Activated naive CD4-positive, alpha-beta T cell treated with Interleukin-2 at 50 U/mL for 16 hours (primary cell): ENCODE measurements at regions not wholly inside any gene's neighbourhood (a gene's known extent, or its start where the extent isn't known, plus 50 kb on each side); places are given as distances from the start of the nearest gene placed in this dataset.
"Not testable (repeated sequence)": the region's sequence is repeated elsewhere in the genome, so short reads cannot be mapped to it uniquely, and the experiment has no call there.

ENCODE experiments used
- DNase-seq: peaks from one replicate; pipeline ENCODE4 v3.0.0-alpha.2; 2020

- DNase-seq = no peak
These were observed 340.4 kb downstream of the OTUD1 start for GRCh38 chr10:23779301-23779700.

DNA sequence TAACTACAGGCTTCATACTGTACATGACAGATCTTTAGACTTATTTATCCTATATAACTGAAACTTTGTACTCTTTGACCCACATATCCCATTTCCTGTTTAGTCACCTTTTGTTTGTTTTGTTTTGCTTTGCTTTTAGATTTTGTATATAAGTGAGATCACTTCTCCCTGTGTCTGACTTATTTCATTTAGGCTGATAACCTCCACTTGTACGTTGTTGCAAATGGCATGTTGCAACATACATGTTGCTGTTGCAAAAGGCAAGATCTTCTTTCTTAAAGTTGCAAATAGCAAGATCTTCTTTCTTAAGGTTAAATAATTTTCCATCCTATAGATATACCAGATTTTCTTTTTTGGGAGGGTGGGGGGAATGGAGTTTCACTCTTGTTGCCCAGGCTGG is 341.5 kb downstream of the OTUD1 start:
- DNase-seq = no peak

GRCh38 chr10:23786594-23786993 is 347.7 kb downstream of the OTUD1 start:
- no peak for DNase-seq

- DNase-seq = no peak
These were observed 354.7 kb downstream of the OTUD1 start for GRCh38 chr10:23793577-23793976.

DNA sequence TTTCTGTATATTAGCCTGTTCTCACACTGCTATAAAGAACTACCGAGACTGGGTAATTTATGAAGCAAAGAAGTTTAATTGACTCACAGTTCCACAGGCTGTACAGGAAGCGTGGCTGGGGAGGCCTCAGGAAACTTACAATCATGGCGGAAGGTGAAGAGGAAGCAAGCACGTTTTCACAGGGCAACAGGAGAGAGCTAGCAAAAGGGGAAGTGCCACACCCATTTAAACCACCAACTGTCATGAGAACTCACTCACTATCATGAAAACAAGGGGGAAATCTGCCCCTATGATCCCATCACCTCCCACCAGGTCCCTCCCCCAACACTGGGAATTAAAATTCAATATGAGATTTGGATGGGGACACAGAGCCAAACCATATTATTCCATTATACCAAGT is 358.6 kb downstream of the OTUD1 start:
- DNase-seq = not testable (repeated sequence)

- DNase-seq = no peak
These were observed 365.2 kb downstream of the OTUD1 start for GRCh38 chr10:23804125-23804524.

DNA sequence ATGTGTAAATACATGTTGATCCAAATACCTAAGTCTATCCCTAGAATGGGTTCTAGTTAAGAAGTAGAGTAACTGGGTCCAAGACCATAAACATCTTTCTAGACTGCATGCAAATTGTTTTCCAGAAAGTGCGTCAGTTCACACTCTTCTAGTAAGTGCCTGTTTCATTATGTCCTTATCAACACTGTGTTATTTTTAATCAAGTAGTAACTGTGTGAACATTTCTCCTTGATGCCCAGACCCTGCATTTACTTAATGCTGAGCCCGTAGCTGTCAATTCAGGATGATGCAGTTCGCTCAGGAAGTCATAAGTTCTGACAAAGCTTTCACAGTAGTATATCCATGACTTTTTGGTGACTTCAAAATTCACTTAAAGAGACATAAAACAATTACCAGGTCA is 374.8 kb downstream of the OTUD1 start:
- no peak for DNase-seq

DNA sequence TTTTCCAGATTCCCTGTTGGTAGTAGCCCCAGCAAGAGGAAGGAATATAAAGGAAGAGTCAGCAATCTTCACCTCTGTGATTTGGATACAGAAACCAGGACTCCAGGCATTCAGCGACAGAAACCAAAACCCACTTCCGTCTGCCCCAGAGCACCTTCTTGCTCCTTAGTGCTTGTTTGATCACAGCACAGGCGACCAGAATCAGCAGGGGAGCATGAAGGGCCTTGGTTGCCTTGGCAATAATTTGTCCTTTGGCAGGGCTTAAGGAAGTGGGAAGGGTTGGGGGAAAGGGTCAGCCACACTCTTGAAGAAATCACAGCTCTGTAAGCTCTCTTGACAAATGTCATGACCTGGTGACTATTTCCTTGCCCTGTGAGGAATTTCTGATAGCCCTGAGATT is 379.6 kb downstream of the OTUD1 start:
- DNase-seq = no peak

GRCh38 chr10:23820792-23821191 is 381.9 kb downstream of the OTUD1 start:
- DNase-seq = no peak

DNA sequence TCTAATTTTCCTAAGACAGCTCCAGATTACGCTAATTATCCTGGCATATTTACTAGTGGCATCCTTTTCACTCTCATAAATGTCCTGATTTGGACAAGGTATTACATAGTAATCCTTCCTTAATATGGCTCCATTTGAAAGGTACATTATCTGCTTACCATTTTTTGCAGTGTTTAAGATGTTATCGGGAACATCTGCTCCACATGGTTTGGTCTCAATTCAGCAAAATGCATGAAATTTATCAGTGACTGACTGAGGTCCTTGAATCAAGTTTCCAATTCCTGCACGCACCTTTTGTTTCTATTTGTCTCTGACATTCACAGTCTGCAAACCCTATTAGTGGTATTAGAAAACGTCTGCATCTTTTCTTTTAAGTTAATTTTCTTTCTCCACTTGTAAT is 384.1 kb upstream of the KIAA1217 start:
- DNase-seq = no peak

DNA sequence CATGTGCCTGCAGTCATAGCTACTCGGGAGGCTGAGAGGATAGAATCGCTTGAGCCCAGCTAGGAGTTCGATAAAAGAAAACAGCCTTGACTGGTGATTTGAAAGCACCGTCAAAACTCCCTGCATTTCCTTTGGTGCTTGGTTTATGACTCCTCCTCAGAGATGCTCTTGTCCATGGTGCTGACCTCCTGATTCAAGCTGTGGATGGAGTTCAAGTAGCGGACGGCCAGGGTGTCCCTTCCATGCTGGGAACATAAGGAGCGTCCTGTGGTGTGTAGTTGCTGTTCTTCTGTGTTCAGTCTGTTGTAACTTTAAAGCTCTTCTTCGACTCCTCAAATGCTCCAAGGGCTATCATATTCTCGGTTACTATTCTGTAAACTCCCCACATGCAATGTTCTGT is 382.5 kb upstream of the KIAA1217 start:
- DNase-seq = no peak

- DNase-seq = no peak
These were observed 379.4 kb upstream of the KIAA1217 start for GRCh38 chr10:23829556-23829955.

GRCh38 chr10:23834091-23834490 is 374.8 kb upstream of the KIAA1217 start:
- DNase-seq = no peak

GRCh38 chr10:23850631-23851030 is 358.3 kb upstream of the KIAA1217 start:
- no peak for DNase-seq

GRCh38 chr10:23859598-23859997 is 349.3 kb upstream of the KIAA1217 start:
- no peak for DNase-seq

DNA sequence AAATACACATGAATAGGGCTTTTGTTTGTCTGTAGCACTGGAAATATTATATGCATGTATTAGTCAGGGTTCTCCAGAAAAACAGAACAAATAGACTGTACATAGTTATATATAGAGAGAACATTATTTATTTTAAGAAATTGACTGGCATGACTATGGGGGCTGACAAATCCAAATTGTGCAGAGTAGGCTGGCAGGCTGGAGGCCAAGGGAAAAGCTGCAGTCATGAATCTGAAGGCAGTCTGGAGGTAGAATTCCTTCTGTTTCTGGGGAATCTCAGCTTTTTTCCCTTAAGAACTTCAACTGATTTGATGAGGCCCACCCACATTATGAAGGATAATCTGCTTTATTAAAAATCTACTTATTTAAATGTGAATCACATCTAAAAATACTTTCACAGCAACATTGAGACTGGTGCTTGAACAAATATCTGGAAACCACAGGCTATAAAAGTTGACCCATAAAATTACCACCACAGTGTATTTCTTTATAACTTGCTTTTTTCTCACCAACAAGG is 344.2 kb upstream of the KIAA1217 start:
- DNase-seq = no peak

- not testable (repeated sequence) for DNase-seq
These were observed 342.0 kb upstream of the KIAA1217 start for GRCh38 chr10:23866985-23867384.

DNA sequence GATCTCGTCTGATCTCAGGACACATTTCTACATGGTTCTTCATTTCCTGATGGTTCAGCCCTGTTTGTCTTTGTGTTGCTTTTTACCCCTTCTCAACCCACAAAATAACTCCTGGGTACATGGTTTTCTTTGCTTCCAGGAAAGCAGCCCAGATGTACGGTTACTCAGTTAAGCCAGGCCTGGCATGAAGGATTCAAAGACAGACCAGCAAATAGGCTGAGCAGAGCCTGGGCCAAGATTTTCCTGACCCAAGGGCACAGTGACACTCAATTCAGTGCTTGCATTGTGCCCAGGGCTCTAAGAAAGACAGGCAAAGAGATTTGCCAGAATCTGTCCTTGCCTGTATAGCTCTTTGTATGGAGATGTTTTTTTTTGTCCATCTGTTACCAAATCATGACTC is 340.8 kb upstream of the KIAA1217 start:
- DNase-seq = no peak

- no peak for DNase-seq
These were observed 339.4 kb upstream of the KIAA1217 start for GRCh38 chr10:23869548-23869947.

GRCh38 chr10:23869996-23870395 is 338.9 kb upstream of the KIAA1217 start:
- no peak for DNase-seq

DNA sequence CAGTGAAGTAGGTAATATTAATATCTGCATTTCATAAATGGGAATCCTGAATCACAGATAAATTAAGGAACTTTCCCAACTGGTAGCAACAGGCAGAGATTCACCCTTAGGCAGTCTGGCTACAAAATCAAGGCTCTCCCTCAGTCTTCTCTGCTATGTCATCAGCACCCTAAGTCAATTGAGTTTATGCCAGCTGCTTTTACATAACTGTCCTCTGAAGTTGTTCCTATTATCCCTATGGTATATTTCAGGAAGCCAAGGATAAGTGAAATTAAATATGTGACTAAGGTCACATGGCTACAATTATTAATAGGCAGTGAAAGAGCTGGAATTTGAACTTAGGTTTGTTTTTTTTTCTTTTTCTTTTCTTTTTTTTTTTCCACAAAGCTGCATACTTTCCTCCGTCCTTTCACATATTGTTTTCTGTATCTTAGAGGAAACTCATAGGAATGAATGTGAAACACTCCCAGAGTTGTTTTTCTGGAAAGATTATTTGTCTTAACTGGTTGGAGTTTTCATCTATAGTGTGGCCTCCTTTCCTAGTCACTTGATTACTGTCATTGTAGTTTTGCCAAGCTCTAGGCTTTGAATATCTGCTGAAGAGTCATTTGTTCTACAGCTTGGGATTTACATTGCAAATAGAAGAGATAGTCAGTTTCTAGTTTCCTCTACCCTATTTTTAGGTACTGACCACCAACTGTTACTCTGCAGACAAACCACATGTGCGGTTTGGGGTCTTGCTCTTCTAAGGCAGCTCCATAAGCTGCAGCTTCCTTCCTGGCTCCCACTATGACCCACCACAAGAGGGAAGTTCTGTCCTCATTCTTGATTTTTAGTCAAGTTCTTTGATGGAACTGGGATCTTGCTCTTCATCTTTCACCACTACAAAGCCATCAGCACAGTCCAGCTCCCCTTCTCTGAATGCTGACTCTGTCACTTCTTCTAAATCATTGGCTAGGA is 338.0 kb upstream of the KIAA1217 start:
- DNase-seq = no peak

DNA sequence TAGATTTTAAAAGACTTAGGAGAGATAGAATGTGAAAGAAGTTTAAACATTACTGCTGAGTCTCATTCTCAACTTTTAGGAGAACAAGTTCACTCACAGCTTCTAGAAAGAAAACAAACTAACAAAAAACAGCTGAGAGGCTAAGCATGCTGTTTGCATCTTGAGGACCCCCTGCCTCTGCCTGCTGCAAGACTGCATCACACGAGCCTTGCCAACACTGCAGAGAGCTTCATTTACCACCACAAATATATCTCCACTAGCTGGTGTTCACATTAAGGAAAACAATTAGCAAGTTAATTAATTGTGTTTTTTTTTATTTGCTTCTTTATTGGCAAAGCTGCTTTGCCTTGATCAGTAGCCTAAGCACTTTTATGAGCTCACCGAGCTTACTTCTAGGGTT is 336.6 kb upstream of the KIAA1217 start:
- no peak for DNase-seq

DNA sequence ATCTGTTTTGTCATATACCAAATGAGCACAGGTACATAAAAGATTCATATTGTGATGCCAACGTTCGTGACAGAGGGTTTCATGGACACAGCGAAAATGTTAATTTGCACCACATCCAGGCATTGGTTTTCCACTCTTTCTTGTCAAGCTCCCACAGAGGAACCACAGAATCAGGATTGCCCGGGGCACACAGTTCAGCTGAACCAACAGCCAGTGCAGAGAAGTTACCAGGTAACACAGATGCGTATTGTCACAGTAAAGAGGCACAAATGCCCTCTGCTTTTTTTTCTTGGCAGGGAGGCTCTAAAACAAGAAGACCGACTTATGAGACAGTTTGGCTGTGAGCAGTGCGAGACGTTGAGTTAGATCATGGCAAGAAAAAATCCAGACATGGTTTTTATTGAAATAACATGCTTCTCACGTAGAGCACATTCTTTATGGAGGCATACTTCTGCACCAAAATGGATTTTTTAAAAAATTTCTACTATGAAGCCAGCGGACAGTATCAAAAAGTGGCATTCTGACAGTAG is 331.1 kb upstream of the KIAA1217 start:
- no peak for DNase-seq

GRCh38 chr10:23884670-23885069 is 324.3 kb upstream of the KIAA1217 start:
- no peak for DNase-seq
